Stimulated activated CD4-positive, alpha-beta T cell treated with anti-CD3 and anti-CD28 coated beads, Interleukin-2, amount 100 ng/mL, for 48 hours (primary cell): ENCODE measurements at regions not wholly inside any gene's neighbourhood (a gene's known extent, or its start where the extent isn't known, plus 50 kb on each side); places are given as distances from the start of the nearest gene placed in this dataset.

Source experiments
- DNase-seq, 2 donors: peaks; one replicate each; pipeline ENCODE4 v3.0.0-alpha.2; 2020

DNA sequence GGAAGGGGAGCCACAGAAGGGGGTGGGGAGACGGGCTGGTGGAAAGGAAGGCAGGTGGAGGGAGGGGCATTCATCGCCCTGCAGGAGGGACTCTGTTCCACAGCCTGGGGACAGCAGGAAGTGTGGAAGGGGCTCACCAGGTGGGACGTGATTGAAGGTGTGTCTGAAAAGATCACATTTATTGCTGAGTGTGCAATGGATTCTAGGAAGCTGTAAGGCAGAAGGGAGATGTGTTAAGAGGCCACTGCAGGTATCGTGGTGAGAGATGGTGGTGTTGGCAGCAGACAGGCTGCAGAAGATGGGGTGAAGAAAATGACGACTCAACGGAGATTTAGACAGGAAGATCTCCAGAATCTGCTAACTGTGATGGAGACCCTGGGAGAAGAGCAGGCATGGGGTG, 537.4 kb downstream of the MN1 start:
- no peak for DNase-seq

DNA sequence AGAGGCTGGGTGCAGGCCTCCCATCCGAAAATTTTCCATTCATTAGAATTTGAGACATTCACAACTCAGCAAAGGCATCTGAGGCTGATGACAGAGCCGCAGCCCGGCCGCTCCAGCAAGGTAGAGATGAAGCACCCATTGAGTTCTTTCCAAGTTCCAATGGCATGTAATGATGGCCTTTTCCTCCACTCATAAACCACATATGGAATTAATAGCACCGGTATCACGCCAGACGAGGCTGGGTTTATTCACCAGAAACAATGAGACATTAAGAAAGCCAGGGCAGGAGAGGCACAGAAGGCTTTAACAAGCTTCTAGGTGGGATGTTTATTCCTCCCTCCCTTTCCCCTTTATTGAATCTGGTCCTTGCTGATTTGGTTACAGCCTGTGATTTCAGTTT, 534.4 kb downstream of the MN1 start:
- DNase-seq: no peak

DNA sequence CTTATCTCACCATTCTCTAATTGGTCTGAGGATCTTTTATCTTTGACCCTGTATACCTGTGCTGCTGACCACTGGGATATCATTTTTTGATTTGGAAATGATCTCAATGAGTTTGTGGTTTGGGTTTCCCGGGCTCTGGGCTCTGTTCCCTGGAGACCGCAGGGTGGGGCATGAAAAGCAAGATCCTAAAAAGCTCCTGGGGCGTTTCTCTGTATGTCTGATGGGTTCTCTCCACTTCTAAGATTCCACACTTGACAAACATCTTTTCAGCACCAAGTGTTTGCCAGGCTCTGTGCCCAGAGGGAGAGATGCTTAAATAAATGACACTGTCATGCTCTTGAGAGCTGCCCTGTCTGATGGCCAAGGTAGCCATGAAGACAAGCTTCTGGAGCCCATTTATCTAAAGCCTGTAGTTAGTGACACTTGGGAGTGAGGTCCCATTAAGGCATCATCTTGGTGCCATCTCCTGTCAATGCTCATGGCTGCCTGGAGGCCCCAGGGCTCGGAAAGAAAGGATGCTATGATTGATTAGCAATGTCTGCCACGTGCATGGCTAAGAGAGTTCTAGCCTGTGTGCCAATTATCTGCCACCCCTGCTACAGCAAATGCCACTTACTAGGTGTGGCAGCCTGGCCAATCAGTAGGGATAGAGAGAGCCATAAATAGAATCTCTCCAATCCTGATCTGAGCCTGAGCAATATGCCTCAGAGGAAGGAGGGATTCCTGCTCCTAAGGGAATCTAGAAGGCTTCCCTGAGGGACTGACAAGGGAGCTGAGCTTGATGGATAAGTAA, 531.6 kb downstream of the MN1 start:
- DNase-seq: no peak

DNA sequence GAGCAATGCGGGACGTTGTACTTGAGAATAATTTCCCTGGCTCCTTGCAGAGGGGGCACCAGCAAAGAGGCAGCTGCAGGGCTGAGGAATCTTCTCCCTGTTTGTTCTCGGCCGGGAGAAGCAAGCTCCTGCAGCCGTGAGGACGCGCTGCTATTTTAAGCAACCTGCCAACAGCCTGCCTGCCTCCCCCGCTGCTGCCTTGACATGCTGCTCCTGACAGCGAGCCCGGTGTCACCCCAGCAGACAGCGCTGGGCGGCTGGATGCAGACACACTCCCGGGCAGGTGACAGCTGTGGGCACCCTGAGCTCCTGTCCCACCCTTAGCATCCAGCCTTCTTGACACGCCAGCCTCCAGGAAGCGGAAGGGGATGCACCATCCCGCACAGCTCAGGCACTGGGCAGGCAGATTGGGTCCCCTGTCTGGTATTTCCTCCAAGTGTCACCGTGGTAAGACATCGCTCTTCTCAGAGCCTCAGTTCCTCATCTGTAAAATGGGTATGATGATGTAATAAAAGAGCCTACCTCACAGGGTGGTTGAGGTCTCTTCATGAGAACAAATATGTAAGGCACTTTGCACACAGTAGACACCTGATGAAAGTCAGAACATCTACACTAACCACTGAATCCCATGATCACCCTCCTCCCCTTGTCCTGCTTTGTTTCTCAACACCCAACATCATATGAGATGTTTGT, 530.6 kb downstream of the MN1 start:
- no peak for DNase-seq

DNA sequence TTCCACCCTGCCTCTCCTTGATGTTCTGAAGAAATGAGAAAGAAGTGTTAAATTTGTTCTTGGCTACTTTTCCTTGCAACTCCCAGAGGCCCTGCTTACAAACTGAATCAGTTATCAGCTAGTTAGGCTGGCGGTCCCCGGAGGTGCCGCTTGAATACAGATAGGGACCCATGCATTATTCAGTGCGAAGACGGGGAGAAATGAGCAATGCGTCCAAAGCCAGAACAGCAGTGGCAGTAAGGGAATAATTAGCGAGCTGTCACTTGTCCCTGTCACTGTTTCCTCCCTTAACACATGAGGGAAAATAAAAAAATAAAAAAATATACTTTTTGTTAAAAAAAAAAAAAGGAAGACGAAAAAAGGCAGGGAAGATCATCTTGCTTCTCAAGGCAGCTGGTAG, 528.1 kb downstream of the MN1 start:
- DNase-seq: no peak

DNA sequence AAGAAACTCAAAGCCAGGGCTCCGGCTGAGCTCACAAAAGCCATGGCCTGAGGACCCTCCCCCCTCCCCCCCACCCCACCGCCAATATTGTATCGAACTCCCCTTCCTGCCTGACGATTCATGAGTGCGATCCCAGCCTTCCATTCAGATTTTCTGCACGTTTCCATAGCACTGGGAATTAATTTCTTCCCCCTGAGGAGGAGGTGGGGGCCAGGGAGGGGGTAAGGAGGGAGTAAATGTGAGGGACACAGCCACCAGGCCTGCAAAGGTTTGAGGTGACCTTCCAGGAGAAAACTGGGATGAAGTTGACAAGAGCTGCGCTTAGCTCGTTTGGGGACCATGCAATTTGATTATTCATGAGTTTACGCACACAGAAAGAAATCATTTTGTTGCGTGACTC, 527.7 kb downstream of the MN1 start:
- no peak for DNase-seq

DNA sequence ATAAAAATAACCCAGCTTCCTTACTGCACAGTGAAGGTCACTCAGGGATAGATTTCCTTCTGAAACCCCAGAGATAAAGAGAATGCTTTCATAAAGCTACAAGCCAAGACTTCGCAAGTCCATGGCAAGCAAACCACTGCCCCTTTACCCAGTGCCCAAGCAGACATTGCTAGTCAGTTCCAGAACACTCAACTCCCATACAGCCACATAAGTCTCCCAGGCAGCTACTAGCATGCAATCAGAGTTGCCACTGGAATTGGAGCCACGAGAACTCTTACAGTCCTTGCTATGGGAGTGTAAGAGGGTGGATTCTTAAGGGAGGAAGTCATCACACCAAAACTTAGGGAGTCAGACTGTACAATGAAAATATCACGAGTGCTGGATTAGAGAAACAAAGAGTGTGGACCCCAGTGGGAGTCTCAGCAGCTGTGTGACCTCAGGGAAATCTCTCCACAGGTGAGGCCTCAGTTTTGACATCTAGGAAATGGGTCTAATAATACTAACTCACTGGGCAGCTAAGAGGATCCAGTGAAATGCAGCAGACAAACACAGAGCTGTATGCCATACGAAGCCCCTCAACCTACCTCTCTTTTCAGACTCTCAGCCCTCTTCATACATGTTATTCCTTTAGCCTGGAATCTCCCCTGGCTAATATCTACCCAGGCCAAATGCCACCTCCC, 526.6 kb downstream of the MN1 start:
- DNase-seq: no peak

DNA sequence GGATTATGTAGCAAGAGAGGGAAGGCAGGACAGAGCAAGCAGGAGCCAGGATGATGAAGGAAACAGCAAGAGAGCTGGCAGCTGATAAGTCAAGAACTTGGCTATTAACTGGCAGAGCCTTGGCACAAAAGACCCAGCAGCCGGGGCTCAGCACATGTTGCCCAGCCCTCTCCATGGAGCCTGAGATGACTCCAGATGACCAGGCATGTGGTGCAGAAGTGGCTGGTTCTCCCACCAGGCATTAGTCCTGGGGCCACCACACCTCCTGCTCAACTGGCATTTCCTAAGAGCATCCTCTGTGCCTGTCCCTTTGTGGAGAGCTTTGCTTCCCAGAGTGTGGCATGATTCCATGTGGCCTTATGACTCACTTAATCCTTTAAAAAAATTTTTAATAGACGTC, 522.6 kb downstream of the MN1 start:
- DNase-seq: no peak

DNA sequence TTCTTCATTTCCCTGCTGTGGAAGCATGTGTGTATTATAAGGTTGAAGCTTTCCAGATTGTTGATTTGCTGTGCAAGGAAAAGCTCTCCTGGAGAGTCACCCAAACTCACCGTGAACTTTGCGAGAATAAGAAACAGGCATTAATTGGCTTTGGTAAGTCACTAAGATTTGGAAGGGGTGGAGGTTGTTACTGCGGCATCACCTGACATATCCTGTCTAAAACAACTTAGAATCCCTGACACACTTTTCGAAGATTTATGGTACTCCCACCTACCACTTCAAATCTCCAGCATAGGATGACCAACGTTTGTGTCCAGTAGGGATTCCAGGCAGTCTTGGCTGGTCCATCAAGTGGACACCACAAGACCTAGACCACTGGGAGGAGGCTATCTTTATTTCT, 518.3 kb downstream of the MN1 start:
- no peak for DNase-seq

DNA sequence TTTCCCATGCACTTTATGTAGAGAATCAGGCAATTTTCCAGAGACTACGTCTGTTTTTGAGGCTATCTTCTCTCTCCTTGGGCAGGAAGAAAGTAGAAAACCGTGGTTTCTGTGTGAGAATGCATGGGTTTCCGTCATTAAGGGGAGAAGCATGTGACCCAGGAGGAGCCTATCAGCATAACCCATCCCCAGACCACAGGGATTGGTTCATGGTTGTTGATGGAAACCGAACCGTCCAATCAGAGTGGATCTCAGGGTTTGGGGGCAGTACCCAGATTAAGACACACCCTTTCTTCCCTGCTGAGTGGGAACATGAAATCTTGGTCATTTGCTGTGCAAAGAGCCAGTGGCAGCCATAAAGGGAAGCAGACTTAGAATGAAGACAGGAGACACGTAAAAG, 517.8 kb downstream of the MN1 start:
- no peak for DNase-seq

DNA sequence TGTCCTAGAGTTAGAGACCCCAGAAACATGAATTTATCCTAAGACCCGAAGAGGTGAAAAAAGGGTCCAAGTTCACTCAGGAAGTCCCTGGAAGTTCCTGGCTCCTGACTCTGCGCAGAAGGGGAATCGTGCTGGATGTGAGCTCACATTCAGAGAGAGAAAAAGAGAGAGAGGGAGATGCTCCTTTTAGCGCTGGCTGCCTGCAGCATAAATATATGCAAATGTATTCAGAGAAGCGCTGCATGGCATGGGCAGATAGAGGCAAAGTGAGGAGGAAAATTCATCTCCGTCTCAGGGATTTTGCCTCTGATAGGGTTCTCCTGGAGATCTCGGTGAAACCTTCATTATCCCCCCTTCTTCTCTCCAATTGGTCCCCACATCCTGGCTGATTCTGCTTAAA, 517.2 kb downstream of the MN1 start:
- no peak for DNase-seq

DNA sequence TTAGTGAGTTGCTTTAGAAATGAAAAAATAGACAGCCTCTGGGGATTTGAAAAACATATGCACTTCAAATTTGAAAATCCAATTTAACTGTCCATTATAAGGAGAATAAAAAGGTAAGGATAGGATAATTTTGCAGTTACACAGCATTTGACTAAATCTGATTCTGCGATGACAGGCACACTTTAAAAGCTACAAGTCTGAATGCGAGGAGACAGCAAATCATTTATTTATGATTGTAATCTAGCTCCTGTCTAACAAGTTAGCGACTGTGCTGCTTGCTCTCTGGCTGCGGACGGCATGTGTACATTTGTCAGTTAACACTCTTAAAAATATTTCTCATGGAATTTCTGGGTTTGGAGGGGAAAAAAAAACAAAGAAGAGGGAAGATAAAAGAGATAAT, 514.8 kb downstream of the MN1 start:
- no peak for DNase-seq

DNA sequence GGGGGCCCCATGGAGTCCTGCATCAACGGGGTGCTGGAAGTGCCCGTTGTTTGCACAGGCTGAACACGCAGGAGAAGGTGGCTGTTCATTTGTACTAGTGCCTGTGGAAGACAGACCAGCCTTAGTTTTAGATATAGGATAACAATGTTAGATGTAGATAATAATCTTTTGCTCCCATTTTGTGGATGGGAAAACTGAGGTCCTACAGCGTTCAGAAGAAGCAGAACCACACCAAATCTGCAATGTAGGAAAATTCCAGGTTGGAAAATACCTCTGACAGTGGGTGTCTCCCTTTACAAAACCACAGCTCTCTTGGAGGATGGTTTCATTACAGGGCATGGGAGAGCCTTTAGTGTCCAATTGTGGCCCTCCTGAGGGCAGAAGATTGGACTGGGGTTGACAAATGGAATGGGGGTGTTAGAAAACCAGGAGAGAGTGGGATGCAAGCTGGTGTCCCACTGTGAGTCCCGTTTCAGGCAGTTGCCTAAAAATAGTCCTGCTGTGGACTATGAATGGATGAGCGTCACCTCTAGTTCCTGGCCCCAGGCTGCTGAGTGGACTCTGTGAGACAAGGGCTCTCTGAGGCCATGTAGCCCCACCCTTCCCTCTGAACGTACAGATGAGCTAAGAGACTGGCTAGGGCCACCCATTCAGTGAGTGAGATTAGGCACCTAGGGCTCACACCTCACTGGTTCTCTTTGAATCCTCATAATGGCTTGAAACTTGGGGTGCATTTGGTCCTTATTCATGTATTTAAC, 508.8 kb downstream of the MN1 start:
- no peak for DNase-seq

DNA sequence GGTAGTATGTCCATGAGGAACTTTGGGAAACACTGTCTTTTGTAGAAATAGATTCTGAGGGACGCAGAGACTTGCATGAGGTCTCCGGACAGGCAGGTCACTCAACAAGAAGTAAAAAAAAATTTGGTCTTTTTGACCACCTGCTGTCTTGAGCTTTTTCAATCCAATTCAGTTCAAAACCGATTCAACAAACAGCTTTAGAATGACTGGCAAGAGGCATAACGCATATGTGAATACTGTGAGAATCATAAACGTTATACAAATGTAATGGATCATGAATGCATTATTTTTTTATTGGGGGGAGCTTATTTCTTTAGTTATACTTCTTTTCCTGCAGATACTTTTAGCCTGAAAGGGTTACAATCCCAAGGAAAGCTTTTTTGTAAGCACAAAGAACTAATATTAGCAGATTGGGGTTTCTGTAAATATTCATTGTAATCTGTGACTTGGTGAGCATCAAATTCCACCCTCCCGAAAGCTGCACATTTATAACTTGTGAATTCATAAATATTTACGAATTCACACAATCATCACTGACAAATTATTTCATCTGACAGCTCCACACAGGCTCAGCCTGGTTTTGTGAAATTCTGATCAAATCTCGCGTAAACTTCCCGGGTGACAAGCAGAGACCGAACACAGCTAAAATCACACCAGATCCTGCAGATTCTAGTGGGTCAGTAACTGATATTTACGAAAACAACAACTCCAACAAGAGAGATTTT, 507.7 kb downstream of the MN1 start:
- DNase-seq: no peak

DNA sequence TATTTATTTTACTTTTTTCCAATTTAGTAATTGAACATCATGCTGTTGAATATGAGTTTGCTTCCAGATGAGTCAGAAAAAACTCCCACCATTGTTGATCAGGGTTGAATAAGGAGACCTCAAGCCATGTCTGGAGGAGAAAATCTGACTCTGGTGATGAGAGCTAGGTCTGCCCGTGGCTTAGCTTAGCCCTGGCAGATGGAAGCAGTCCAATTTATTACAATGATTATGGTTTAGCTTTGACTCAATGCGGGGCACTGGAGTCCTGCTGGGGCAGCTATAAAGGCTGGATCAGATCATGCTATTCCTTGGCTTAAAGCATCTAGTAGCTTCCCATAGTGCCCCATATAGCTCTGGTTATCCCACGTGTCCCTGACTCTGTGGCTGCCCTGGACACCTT, 506.5 kb downstream of the MN1 start:
- no peak for DNase-seq

DNA sequence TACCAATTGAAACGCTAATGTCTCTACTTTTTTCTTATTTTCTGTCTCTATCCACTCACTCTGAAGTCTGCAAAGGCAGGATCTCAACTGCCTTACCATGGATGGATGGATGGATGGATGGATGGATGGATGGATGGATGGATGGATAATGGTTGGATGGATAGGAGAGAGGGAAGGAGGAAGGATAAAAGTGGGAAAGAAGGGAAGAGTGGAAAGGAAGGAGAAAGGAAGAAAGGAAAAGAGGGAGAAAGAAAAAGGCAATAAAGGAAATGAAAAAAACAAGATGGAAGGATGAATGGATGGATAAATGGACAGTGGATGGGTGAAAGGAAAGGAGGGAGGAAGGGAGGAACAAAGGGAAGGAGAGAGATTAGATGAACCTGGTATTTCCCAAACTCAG, 506.0 kb downstream of the MN1 start:
- DNase-seq: no peak

DNA sequence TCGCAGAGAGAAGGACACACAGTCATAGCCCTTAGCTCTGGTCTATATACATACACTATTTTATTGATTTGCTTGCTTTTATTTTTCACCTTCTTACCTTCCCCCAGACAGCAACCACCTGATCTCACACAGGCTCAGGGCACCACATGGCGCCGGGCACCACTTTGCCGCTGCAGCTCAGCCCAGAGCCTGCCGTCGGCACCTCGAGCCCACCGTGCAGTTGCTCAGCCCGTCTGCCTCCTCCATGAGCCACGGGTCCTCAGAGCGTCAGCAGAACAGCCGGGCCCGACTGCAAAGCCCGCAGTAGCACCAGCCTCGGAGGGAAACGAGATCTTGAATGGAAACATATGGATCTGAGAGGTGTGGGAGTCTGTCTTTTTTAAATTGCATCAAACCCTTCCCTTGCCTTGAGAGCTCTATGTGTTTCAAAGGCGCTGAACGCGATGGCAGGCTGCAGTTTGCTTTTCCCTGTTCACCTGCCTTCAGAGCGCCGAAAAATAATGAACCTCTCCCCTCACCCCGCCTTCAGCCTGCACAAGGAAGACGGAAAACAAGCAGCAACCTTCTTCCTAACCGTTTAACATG, 505.4 kb downstream of the MN1 start:
- DNase-seq: no peak

DNA sequence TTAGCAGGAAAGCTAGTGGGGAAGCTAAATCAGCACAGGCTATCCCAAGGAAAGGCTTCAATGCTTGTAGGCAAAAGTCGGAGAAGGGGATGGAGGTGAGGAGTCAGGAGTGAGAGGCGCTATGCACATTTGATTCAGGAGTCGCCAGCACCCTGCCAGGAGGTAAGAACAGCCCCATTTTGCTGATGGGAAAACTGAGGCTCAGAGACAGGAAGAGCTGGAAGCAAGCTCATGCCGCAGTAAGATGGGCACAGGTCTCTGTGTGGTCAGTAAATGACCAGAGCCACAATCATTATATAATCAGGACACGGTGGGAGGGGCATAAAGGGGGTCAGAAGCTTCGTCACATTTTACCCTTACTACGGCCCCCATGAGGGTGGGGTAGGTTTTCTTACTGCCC, 504.4 kb downstream of the MN1 start:
- DNase-seq: no peak

DNA sequence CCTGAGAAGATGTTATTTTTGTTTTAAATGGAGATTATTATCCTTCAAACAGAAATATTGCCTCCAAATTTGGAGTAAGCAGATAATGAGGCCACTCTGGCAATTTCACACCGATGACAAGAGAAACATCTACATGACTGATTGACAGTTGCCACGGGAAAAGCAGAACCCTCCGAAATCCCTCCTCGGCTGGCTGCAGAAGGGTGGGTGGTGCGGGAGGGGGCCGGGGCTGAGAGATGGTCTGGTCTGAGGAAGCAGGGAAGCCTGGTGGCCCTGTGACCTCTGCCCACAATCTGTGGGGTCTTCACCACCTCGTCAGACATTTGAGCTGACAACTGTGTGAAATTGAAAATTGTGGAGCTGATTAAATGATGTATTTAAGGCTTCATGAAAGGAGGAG, 503.2 kb downstream of the MN1 start:
- DNase-seq: no peak

DNA sequence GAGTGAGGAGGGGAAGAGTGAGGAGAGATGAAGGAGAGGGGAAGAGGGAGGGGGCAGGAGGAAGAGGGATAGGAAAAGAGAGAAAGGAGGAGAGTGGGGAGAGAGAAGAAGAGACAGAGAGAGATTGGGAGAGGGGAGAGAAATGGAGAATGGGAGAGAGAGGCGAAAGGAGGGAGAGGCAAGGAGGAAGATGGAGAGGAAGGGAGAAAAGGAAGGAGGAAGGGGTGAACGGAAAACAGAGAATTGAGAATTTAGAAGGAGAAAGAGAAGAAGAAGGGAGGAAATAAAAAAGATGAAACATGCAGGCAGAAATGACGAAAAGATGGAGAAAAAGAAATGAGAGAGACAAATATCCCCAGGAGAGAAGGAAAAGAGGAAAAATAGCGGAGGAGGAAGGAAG, 502.8 kb downstream of the MN1 start:
- DNase-seq: no peak

DNA sequence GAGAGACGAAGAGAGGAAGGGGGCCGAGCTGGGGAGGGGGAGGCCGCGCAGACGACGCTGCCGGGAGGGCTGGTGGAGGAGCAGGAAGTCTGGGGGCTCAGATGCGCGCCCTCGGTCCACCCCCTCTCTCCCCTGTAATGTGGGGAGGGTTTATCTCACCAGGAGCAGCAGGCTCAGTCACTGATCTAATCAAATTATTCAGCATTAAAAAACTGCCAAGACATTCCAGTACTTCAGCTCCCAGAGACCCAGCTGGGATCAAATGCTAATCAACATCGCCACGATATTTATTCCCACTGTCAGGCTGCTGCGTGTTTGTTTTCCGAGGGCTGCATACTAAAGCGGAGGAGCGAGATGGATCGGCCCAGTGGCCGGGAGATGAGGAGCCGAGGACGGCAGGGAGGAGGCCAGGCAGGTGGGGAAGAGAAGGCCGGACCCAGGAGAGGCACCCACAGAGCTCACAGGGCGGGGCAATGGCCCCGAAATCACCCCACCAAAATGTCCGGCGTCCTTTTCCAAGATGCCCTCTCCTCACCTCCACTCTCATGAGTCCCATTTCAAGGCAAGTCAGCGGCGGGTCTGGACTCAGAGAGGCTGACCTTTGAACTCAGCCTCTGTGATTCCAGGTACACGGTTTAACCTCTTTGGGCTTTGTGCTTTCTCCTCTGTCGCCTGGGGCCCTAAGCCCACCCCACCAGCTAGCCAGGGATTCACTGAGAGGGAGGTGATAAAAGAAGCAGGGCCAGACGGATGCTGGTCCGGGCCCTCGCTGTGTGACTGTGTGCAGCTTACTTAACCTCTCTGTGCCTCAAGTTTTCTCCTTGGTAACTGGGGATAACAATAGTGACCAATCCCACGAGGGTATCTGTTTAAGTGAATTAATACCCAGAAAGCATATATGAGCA, 502.1 kb downstream of the MN1 start:
- no peak for DNase-seq
